Colonic mucosa (tissue), 4 donors: ENCODE measurements at regions not wholly inside any gene's neighbourhood (a gene's known extent, or its start where the extent isn't known, plus 50 kb on each side); places are given as distances from the start of the nearest gene placed in this dataset.

Experiments used
- DNase-seq: peaks from one replicate; pipeline ENCODE4 v3.0.0-alpha.2; 2020
- H3K27ac ChIP-seq: fragments of 200-600 bp; one replicate; pipeline ENCODE4 v1.8.0; 2021
- H3K27me3 ChIP-seq: fragments of 200-600 bp; one replicate; pipeline ENCODE4 v1.8.0; 2021
- H3K36me3 ChIP-seq: fragments of 200-600 bp; one replicate; pipeline ENCODE4 v1.8.0; 2021
- H3K4me1 ChIP-seq: fragments of 200-600 bp; one replicate; pipeline ENCODE4 v1.8.0; 2021; ENCODE audit warnings: mild to moderate bottlenecking
- H3K4me3 ChIP-seq: fragments of 200-600 bp; one replicate; pipeline ENCODE4 v1.8.0; 2021
- H3K9ac ChIP-seq, 2 donors: one replicate each; pipeline ENCODE4 v1.7.0; 2013; ENCODE audit warnings: control low read depth in 2 of 2, low read depth in 2 of 2, low read length in 2 of 2
- H3K9me3 ChIP-seq: fragments of 200-600 bp; one replicate; pipeline ENCODE4 v1.8.0; 2021
- CTCF ChIP-seq: fragments of 200-600 bp; IDR thresholded peaks from one replicate; pipeline ENCODE4 v1.8.0; 2022; ENCODE audit warnings: antibody characterized with exemption, mild to moderate bottlenecking
- intact Hi-C: fragments of 100-400 bp; cut with DNase I; formaldehyde crosslinking; loops from one replicate; pipeline ENCODE4 v1.14.1; 2022
- donor health status: healthy.
- donor health status: DM: no; HTN: no; CAD: no.
- donor health status: DM: no; HTN: no; CAD: no.

- Histone ChIP-seq H3K27me3 (no peaks in the 10 kb centered on the region), H3K9ac (no peak overlapping the region), H3K27ac (no peak overlapping the region), H3K4me1 (no peaks in the 10 kb centered on the region), H3K9me3 (no peaks in the 10 kb centered on the region), H3K36me3 (no peaks in the 10 kb centered on the region), H3K4me3 (no peak overlapping the region)
- TF ChIP-seq CTCF: no peak
- intact Hi-C loops: no loop called here
- DNase-seq: no peak
These were observed 50.3 kb upstream of the KYNU start for GRCh38 chr2:142827170-142827569.

- TF ChIP-seq CTCF: no peak
- H3K9ac ChIP-seq: no peak overlapping the region
- intact Hi-C loops: no loop called here
- no peak for DNase-seq
- H3K4me3 ChIP-seq: no peak overlapping the region
- H3K9me3 ChIP-seq: no peaks in the 10 kb centered on the region
- H3K36me3 ChIP-seq: no peaks in the 10 kb centered on the region
- no peaks in the 10 kb centered on the region for H3K4me1 ChIP-seq
- no peaks in the 10 kb centered on the region for H3K27me3 ChIP-seq
- no peak overlapping the region for H3K27ac ChIP-seq
These were observed 51.6 kb upstream of the KYNU start for GRCh38 chr2:142825861-142826260.

GRCh38 chr2:142824756-142825155 is 52.7 kb upstream of the KYNU start:
- Histone ChIP-seq H3K27me3 (no peaks in the 10 kb centered on the region), H3K4me3 (no peak overlapping the region), H3K9me3 (no peaks in the 10 kb centered on the region), H3K9ac (no peak overlapping the region), H3K27ac (no peak overlapping the region), H3K4me1 (no peaks in the 10 kb centered on the region), H3K36me3 (no peaks in the 10 kb centered on the region)
- DNase-seq: no peak
- intact Hi-C loops: no loop called here
- TF ChIP-seq CTCF: no peak

- Histone ChIP-seq H3K27ac (no peak overlapping the region), H3K4me1 (no peaks in the 10 kb centered on the region), H3K9ac (no peak overlapping the region), H3K4me3 (no peak overlapping the region), H3K9me3 (no peaks in the 10 kb centered on the region), H3K36me3 (no peaks in the 10 kb centered on the region), H3K27me3 (no peaks in the 10 kb centered on the region)
- TF ChIP-seq CTCF: no peak
- intact Hi-C loops: no loop called here
- no peak for DNase-seq
These were observed 55.3 kb upstream of the KYNU start for GRCh38 chr2:142822190-142822589.

- no peak for DNase-seq
- intact Hi-C loops: no loop called here
- no peak overlapping the region for H3K27ac ChIP-seq
- no peak for TF ChIP-seq CTCF
- H3K4me3 ChIP-seq: no peak overlapping the region
- no peaks in the 10 kb centered on the region for H3K36me3 ChIP-seq
- H3K9me3 ChIP-seq: no peaks in the 10 kb centered on the region
- H3K27me3 ChIP-seq: no peaks in the 10 kb centered on the region
- H3K9ac ChIP-seq: no peak overlapping the region
- H3K4me1 ChIP-seq: no peaks in the 10 kb centered on the region
These were observed 58.1 kb upstream of the KYNU start for GRCh38 chr2:142819411-142819810.

GRCh38 chr2:142815375-142815774 is 62.1 kb upstream of the KYNU start:
- Histone ChIP-seq H3K36me3 (no peaks in the 10 kb centered on the region), H3K4me3 (no peak overlapping the region), H3K9ac (no peak overlapping the region), H3K9me3 (no peaks in the 10 kb centered on the region), H3K4me1 (no peaks in the 10 kb centered on the region), H3K27me3 (no peaks in the 10 kb centered on the region), H3K27ac (no peak overlapping the region)
- DNase-seq: no peak
- intact Hi-C loops: no loop called here
- no peak for TF ChIP-seq CTCF
